ENCODE measurements at regions not wholly inside any gene's neighbourhood (a gene's known extent, or its start where the extent isn't known, plus 50 kb on each side); places are given as distances from the start of the nearest gene placed in this dataset.

- FAIRE-seq (no peak), DNase-seq (ENCODE audit: insufficient read length, low spot score) (no peak)
- TF ChIP-seq CTCF (IDR thresholded peaks at IDR 0.05; ENCODE audit: insufficient read depth, missing control alignments), result no peak
Observed at GRCh38 chr2:160694221-160694620, 200.6 kb upstream of the RBMS1 start.

GRCh38 chr2:160694631-160695030 lies 201.0 kb upstream of the RBMS1 start:
- TF ChIP-seq CTCF (IDR thresholded peaks at IDR 0.05; ENCODE audit: insufficient read depth, missing control alignments), result no peak
- DNase-seq (ENCODE audit: insufficient read length, low spot score) (no peak), FAIRE-seq (no peak)

GRCh38 chr2:160695402-160696086 lies 201.9 kb upstream of the RBMS1 start:
- no peak for DNase-seq (ENCODE audit: insufficient read length, low spot score)

GRCh38 chr2:160696087-160696452 lies 202.5 kb upstream of the RBMS1 start:
- FAIRE-seq, result no peak

More at GRCh38 chr2:160695402-160696086, 201.9 kb upstream of the RBMS1 start:
- FAIRE-seq, result no peak
- TF ChIP-seq CTCF (IDR thresholded peaks at IDR 0.05; ENCODE audit: insufficient read depth, missing control alignments), result no peak

GRCh38 chr2:160697817-160698216 lies 204.2 kb upstream of the RBMS1 start:
- DNase-seq (ENCODE audit: insufficient read length, low spot score), result no peak
- no peak for FAIRE-seq
- TF ChIP-seq CTCF (IDR thresholded peaks at IDR 0.05; ENCODE audit: insufficient read depth, missing control alignments), result no peak

More at GRCh38 chr2:160696087-160696452, 202.5 kb upstream of the RBMS1 start:
- no peak for TF ChIP-seq CTCF (IDR thresholded peaks at IDR 0.05; ENCODE audit: insufficient read depth, missing control alignments)
- DNase-seq (ENCODE audit: insufficient read length, low spot score), result no peak

GRCh38 chr2:160700021-160700814 lies 206.6 kb upstream of the RBMS1 start:
- no peak for FAIRE-seq
- DNase-seq (ENCODE audit: insufficient read length, low spot score), result no peak
- no peak for TF ChIP-seq CTCF (IDR thresholded peaks at IDR 0.05; ENCODE audit: insufficient read depth, missing control alignments)

GRCh38 chr2:160701822-160702221 lies 208.2 kb upstream of the RBMS1 start:
- FAIRE-seq (no peak), DNase-seq (ENCODE audit: insufficient read length, low spot score) (no peak)
- no peak for TF ChIP-seq CTCF (IDR thresholded peaks at IDR 0.05; ENCODE audit: insufficient read depth, missing control alignments)

Measured in D721Med (cell line).